Lower lobe of right lung (tissue), 2 donors: ENCODE measurements at regions not wholly inside any gene's neighbourhood (a gene's known extent, or its start where the extent isn't known, plus 50 kb on each side); places are given as distances from the start of the nearest gene placed in this dataset.

ENCODE experiments used
- ATAC-seq, 2 donors: fragments of 200-7000 bp; cut with Tn5 transposase; one replicate each; pipeline ENCODE4 v1.9.1; 2020 to 2022; ENCODE audit warnings: mild to moderate bottlenecking in 2 of 2, moderate library complexity in 2 of 2
- DNase-seq: peaks from one replicate; pipeline ENCODE4 v3.0.0-alpha.2; 2020
- H3K27ac ChIP-seq: fragments of 200-600 bp; one replicate; pipeline ENCODE4 v1.8.0; 2022
- H3K27me3 ChIP-seq: fragments of 200-600 bp; one replicate; pipeline ENCODE4 v1.8.0; 2022; ENCODE audit warnings: low read depth
- H3K36me3 ChIP-seq: fragments of 200-600 bp; one replicate; pipeline ENCODE4 v1.8.0; 2022; ENCODE audit warnings: mild to moderate bottlenecking
- H3K4me1 ChIP-seq: fragments of 200-600 bp; one replicate; pipeline ENCODE4 v1.8.0; 2022
- H3K4me3 ChIP-seq: fragments of 200-600 bp; one replicate; pipeline ENCODE4 v1.8.0; 2022; ENCODE audit warnings: mild to moderate bottlenecking
- H3K9me3 ChIP-seq: fragments of 200-600 bp; one replicate; pipeline ENCODE4 v1.8.0; 2022
- intact Hi-C: fragments of 100-400 bp; cut with DNase I; formaldehyde crosslinking; loops from one replicate; pipeline ENCODE4 v1.11.0; 2022
- TF ChIP-seq, protein P1 (sequence below): fragments of 200-600 bp; IDR thresholded peaks from one replicate; pipeline ENCODE4 v1.8.0; 2022; ENCODE audit warnings: antibody characterized with exemption, mild to moderate bottlenecking
- donor health status: DM: no; HTN: yes; CAD: no; lungs with severe emphysema.

GRCh38 chr22:47967831-47968230 is 1205.4 kb downstream of the TBC1D22A start:
- intact Hi-C loops: no loop called here
- TF ChIP-seq, protein P1, sequence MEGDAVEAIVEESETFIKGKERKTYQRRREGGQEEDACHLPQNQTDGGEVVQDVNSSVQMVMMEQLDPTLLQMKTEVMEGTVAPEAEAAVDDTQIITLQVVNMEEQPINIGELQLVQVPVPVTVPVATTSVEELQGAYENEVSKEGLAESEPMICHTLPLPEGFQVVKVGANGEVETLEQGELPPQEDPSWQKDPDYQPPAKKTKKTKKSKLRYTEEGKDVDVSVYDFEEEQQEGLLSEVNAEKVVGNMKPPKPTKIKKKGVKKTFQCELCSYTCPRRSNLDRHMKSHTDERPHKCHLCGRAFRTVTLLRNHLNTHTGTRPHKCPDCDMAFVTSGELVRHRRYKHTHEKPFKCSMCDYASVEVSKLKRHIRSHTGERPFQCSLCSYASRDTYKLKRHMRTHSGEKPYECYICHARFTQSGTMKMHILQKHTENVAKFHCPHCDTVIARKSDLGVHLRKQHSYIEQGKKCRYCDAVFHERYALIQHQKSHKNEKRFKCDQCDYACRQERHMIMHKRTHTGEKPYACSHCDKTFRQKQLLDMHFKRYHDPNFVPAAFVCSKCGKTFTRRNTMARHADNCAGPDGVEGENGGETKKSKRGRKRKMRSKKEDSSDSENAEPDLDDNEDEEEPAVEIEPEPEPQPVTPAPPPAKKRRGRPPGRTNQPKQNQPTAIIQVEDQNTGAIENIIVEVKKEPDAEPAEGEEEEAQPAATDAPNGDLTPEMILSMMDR: no peak
- Histone ChIP-seq H3K36me3 (no peaks in the 10 kb centered on the region), H3K4me3 (no peak overlapping the region), H3K4me1 (no peaks in the 10 kb centered on the region), H3K27ac (no peak overlapping the region), H3K27me3 (no peaks in the 10 kb centered on the region), H3K9me3 (no peaks in the 10 kb centered on the region)
- ATAC-seq (no peak), DNase-seq (no peak)

DNA sequence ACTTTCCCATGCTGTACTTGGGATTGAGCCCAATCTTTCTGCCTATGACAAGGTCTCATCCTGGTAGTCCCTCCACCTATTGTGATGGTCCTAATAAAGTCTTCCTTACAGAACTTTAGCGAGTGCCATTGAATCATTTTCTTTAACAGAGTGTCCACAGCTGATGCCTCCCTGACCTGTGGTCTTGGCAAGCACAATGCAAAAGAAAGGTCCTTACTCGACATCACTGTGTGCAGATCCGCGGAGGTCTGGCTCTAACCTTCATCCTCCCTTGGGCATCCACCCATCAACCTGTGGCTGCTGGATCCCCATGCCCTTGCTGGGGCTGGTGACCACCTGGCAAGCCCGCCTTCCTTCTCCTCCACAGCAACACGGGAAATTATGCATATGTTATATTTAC is 1203.9 kb downstream of the TBC1D22A start:
- Histone ChIP-seq H3K4me1 (no peaks in the 10 kb centered on the region), H3K4me3 (no peak overlapping the region), H3K36me3 (no peaks in the 10 kb centered on the region), H3K27me3 (no peaks in the 10 kb centered on the region), H3K27ac (no peak overlapping the region), H3K9me3 (no peaks in the 10 kb centered on the region)
- TF ChIP-seq, protein P1: no peak
- DNase-seq (no peak), ATAC-seq (no peak)
- intact Hi-C loops: no loop called here

DNA sequence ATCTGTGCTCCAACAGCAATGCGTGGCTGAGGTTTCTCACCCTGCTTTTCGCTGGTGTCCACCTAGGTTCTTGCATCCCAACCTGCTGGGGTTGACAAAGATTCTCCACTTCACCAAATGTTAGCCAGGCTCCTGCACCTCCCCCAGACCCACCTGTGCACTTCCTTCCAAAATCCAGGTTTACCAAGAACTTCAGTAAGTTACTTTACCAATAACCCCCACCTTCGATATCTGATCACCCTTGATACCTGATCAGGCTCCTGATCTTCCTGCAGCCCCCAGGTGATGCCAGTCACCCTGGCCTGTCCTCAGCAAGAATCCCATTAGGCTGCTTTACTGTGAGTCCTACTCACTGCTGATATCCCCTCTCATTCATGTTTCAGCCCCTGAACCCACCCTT is 1203.4 kb downstream of the TBC1D22A start:
- no peaks in the 10 kb centered on the region for H3K36me3 ChIP-seq
- TF ChIP-seq, protein P1: no peak
- intact Hi-C loops: no loop called here
- no peaks in the 10 kb centered on the region for H3K4me1 ChIP-seq
- DNase-seq (no peak), ATAC-seq (no peak)
- H3K27ac ChIP-seq: no peak overlapping the region
- H3K4me3 ChIP-seq: no peak overlapping the region
- no peaks in the 10 kb centered on the region for H3K9me3 ChIP-seq
- H3K27me3 ChIP-seq: no peaks in the 10 kb centered on the region

- no peak for ATAC-seq
- H3K9me3 ChIP-seq: no peaks in the 10 kb centered on the region
- TF ChIP-seq, protein P1: no peak
- intact Hi-C loops: no loop called here
- H3K36me3 ChIP-seq: no peaks in the 10 kb centered on the region
- no peak overlapping the region for H3K4me3 ChIP-seq
- no peaks in the 10 kb centered on the region for H3K4me1 ChIP-seq
- no peak overlapping the region for H3K27ac ChIP-seq
- DNase-seq: no peak
- no peaks in the 10 kb centered on the region for H3K27me3 ChIP-seq
Observed at GRCh38 chr22:47965066-47965465, 1202.6 kb downstream of the TBC1D22A start.

- no peak for ATAC-seq
- Histone ChIP-seq H3K4me3 (no peak overlapping the region), H3K9me3 (no peaks in the 10 kb centered on the region), H3K27me3 (no peaks in the 10 kb centered on the region), H3K27ac (no peak overlapping the region), H3K4me1 (no peaks in the 10 kb centered on the region), H3K36me3 (no peaks in the 10 kb centered on the region)
- intact Hi-C loops: no loop called here
- TF ChIP-seq, protein P1: no peak
- no peak for DNase-seq
Observed at GRCh38 chr22:47963660-47964059, 1201.2 kb downstream of the TBC1D22A start.

DNA sequence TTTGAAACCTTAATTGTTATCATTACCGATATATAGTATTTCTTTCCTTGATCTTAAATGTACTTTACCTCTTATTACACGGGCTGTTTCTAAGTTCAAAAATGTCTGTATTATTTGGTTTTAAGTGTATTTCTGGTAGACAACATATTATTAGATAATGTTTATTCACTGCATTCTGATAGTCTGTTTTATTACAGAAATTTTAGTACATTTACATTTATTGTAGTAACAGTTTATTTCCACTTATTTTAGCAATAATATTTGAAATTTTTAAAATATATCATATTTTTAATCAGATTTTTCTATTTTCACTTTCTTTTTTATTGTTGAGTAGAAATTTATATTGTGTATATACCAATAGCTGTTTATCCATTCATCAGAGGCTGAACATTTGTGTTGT is 1195.2 kb downstream of the TBC1D22A start:
- Histone ChIP-seq H3K36me3 (no peaks in the 10 kb centered on the region), H3K9me3 (peaks cover 10% of the 10 kb centered on the region), H3K4me3 (no peak overlapping the region), H3K27me3 (peaks cover 4% of the 10 kb centered on the region), H3K27ac (no peak overlapping the region), H3K4me1 (no peaks in the 10 kb centered on the region)
- ATAC-seq (no peak), DNase-seq (no peak)
- intact Hi-C loops: no loop called here
- TF ChIP-seq, protein P1: no peak
